Heart left ventricle (tissue), 16 donors: ENCODE measurements at regions not wholly inside any gene's neighbourhood (a gene's known extent, or its start where the extent isn't known, plus 50 kb on each side); places are given as distances from the start of the nearest gene placed in this dataset.

Source experiments
- ATAC-seq, 4 donors: fragments of 200-7000 bp; cut with Tn5 transposase; one replicate each; pipeline ENCODE4 v1.9.1; 2020 to 2022; ENCODE audit warnings: moderate library complexity in 4 of 4, mild to moderate bottlenecking in 3 of 4, moderate number of reproducible peaks in 1 of 4
- DNase-seq, 5 donors: peaks; one replicate each; pipeline ENCODE4 v3.0.0-alpha.2; 2020
- H3K27ac ChIP-seq, 12 donors: fragments of 200-600 bp; sonication (generic) in 4 of 12; one replicate each; pipeline versions ENCODE4 v1.5.0 to v1.8.0; 2016 to 2022; ENCODE audit warnings: mild to moderate bottlenecking in 2 of 12
- H3K27me3 ChIP-seq, 9 donors: fragments of 200-600 bp; sonication (generic) in 2 of 9; one replicate each; pipeline versions ENCODE4 v1.5.1 to v1.8.0; 2016 to 2022; ENCODE audit warnings: mild to moderate bottlenecking in 3 of 9
- H3K36me3 ChIP-seq, 9 donors: fragments of 200-600 bp; sonication (generic) in 2 of 9; one replicate each; pipeline versions ENCODE4 v1.5.0 to v1.8.0; 2018 to 2022; ENCODE audit warnings: mild to moderate bottlenecking in 2 of 9
- H3K4me1 ChIP-seq, 12 donors: fragments of 200-600 bp; sonication (generic) in 4 of 12; one replicate each; pipeline versions ENCODE4 v1.5.0 to v1.8.0; 2016 to 2022; ENCODE audit warnings: mild to moderate bottlenecking in 3 of 12
- H3K4me3 ChIP-seq, 12 donors: fragments of 200-600 bp; sonication (generic) in 4 of 12; one replicate each; pipeline versions ENCODE4 v1.5.0 to v1.8.0; 2017 to 2022; ENCODE audit warnings: mild to moderate bottlenecking in 9 of 12, moderate library complexity in 4 of 12
- H3K9me3 ChIP-seq, 12 donors: fragments of 200-600 bp; sonication (generic) in 4 of 12; one replicate each; pipeline versions ENCODE4 v1.5.0 to v1.8.0; 2016 to 2022; ENCODE audit warnings: mild to moderate bottlenecking in 1 of 12
- POLR2A ChIP-seq, 2 donors: fragments of 450-650 bp; IDR thresholded peaks; one replicate each; pipeline ENCODE4 v1.6.1; 2017; ENCODE audit warnings: antibody characterized with exemption in 2 of 2, mild to moderate bottlenecking in 2 of 2, moderate library complexity in 2 of 2
- WGBS, 4 donors: extraction: QIAGEN DNeasy Blood & Tissue Kit in 2 of 4; methylation state at CpG; one replicate each; pipeline versions ENCODE4 v1.1.5 to v1.1.7; 2013 to 2018; 5-methylcytosine and 5-hydroxymethylcytosine counted together
- intact Hi-C, 10 donors: fragments of 100-400 bp; cut with DNase I; formaldehyde crosslinking; loops; one replicate each; pipeline versions ENCODE4 v1.11.1 to v1.14.2; 2022
- TF ChIP-seq, protein P1 (sequence below), 12 donors: fragments of 200-600 bp; sonication (generic) in 4 of 12; IDR thresholded peaks; one replicate each; pipeline versions ENCODE4 v1.5.0 to v1.8.0; 2018 to 2022; ENCODE audit warnings: antibody characterized with exemption in 12 of 12, mild to moderate bottlenecking in 5 of 12
- donor health status: ischemic (EF 13 %, LVEDD 7.1; RV severe dilation, severe dysfunction).
- donor health status: healthy with polysubstance abuse.
- donor health status: DM: no; HTN: yes; CAD: no.
- donor health status: DM: no; HTN: no; CAD: no.
- donor health status: ischemic (EF 25% LVEDD 6.9; RV normal size, moderate dysfunction).
- donor health status: ischemic (EF 25% LVEDD 5.7; RV mildly dilated, moderate dysfunction).
- donor health status: healthy.
- donor health status: DM: yes; HTN: yes; CAD: no.
- donor health status: ischemic (EF 35%, LVEDD 5.7; RV mildly dilated, moderate dysfunction).
- donor health status: nonischemic (EF 11% LVEDD 7.7; RV severe dilation, severe dysfunction).
- donor health status: DM: yes; HTN: yes; CAD: no.
- donor health status: PGD.
- donor health status: ischemic (EF 29% LVEDD 5.4; RV normal size, mild dysfunction).
- donor health status: nonischemic (EF 23%, LVEDD 6.1; RV moderate dilation, normal function).

DNA sequence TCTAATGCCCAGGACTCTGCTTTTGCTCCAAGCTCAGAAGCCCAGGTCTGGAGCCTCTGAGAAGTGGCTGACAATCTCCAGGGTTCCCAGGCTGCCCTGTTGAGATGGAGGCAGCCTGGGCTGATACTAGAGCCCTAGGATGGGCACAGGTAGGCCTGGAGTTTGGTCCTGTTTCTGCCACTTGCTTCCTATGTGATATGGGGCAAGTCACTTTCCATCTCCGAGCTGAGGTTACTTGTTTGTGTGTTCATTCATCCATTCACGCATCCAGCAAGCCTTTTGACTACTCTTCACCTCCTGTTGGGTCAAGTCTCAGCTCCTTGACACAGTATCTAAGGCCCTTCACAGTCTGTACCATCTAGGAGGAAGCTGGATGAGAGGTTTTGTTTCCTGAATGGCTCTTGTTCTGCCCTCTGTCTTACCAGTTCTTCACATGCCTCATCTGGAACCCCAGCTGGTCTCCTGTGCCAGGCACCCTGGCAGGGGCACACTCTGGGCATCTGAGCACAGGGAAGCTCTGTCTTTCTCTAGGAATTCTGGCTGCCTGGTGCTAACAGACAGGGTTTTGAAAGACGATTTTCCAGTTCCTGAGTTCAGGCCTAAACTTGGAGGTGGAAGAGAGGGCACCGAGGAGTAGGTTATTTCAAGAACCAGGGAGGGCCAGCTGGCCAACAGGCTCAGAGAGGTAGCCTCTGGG is 53.2 kb upstream of the AMPD3 start:
- no peak for TF ChIP-seq POLR2A (IDR thresholded peaks at IDR 0.05)
- TF ChIP-seq, protein P1, sequence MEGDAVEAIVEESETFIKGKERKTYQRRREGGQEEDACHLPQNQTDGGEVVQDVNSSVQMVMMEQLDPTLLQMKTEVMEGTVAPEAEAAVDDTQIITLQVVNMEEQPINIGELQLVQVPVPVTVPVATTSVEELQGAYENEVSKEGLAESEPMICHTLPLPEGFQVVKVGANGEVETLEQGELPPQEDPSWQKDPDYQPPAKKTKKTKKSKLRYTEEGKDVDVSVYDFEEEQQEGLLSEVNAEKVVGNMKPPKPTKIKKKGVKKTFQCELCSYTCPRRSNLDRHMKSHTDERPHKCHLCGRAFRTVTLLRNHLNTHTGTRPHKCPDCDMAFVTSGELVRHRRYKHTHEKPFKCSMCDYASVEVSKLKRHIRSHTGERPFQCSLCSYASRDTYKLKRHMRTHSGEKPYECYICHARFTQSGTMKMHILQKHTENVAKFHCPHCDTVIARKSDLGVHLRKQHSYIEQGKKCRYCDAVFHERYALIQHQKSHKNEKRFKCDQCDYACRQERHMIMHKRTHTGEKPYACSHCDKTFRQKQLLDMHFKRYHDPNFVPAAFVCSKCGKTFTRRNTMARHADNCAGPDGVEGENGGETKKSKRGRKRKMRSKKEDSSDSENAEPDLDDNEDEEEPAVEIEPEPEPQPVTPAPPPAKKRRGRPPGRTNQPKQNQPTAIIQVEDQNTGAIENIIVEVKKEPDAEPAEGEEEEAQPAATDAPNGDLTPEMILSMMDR (IDR thresholded peaks at IDR 0.05) = no peak
- Histone ChIP-seq H3K4me1 (peaks cover 0 to 52% (median 3%) of the 10 kb centered on the region in 12 donors), H3K9me3 (no peaks in the 10 kb centered on the region), H3K27me3 (no peaks in the 10 kb centered on the region), H3K4me3 (no peak overlapping the region), H3K36me3 (no peaks in the 10 kb centered on the region), H3K27ac (peak overlapping the region in 1 of 12 donors; percentile 74)
- WGBS, 4 donors = 90 to 92% (median 90%) methylated on average over 4 of the region's 4 CpGs
- intact Hi-C loops = loop anchor here in 7 of 10 donors (10.0 kb wide), 5 partner anchors 93 to 253 kb away; partner anchors contain the start of gene RNF141 (in 1 of the 7)
- no peak for ATAC-seq
- no peak for DNase-seq
